H4 (cell line): ENCODE measurements at regions not wholly inside any gene's neighbourhood (a gene's known extent, or its start where the extent isn't known, plus 50 kb on each side); places are given as distances from the start of the nearest gene placed in this dataset.

Experiments used
- DNase-seq: peaks from one replicate; pipeline ENCODE4 v3.0.0-alpha.2; 2015; ENCODE audit warnings: low spot score

DNA sequence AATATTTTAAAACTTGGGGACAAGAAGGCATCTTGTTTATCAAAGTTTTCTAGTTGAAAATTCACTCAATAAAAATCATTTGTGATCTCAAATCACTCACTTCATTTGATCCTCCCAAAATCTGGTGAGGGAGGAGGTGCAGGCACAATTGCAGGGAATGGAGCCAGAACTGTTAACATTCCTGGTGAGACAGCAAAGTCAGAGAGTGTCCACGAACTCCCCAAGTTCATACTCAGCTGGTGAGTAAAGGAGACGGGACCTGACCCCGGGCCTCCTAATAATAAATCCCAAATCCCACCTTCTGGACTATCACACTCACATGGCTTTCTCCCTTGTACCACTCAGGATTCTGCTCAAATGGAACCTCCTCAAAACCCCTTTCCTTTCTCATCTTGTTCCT, 252.3 kb upstream of the LRTM1 start:
- no peak for DNase-seq

DNA sequence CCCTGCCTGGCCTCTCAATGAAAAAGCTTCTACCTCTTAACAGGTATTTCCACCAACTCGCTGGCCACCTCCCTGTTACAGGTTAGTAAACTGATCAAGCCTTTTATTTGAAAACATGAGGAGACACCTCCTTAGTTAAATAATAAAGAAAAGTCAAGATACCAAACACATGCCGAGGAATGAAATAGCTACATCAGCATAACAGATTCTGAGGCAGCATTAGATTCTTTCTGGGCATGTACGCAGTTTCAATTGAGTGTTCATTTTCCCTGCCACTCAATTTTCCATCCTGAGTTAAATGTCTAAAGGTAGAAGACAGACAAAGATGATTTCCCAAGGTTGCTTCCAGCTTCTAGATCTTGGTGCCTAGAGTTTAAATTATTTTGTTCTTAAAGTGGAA, 250.5 kb upstream of the LRTM1 start:
- no peak for DNase-seq

DNA sequence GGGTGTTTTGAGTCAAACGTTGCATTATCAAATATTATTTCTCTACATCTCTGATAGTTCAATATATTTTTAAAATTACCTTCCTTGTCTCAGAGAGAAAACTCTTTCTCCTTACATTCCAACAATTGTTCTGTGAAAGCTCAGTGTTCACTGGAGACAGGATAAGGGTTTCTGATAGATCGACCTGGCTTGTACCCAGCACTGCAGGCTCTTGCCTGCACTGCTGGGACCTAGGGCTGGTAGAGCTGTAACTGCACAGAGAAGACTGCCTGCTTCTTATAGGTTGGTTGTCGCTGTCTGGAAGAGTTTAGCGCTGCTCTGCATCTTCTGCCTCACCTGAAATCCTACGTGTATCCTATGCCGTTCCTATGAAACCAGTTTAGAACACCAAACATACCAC, 249.9 kb upstream of the LRTM1 start:
- no peak for DNase-seq

DNA sequence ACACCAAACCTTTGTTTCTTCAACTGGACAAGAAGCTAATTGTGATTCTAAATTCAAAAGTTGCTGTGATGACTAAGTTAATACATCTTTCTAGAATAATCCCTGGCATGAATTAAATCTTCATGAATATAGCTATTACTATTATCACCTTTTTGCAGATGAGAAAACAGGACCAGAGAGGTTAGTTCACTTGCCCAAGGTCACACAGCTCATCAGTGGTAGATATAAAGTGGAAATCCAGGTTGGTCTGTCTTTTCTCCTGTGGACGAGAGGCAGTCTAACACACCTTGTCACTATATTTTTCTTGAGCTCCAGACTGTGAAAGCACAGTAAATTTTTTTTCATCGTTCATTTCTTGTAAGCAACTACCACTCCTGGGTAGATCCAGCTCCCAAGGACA, 247.6 kb upstream of the LRTM1 start:
- DNase-seq, result no peak

DNA sequence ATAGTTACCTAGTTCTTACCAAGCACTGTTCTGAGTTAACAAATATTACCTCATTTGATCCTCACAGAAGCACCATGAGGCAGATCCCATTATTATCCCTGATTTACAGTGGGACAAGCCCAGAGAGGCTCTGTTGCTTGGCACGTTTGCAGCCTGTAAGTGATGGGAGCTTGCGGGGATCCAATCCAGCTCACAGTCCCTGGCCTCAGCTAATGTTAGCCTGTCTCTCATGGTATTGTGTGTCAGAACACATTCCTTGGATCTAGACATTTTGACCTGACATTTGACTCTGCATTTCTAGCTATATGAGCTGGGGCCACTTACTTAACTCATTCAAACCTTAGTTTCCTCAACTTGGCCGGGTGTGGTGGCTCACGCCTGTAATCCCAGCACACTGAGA, 246.9 kb upstream of the LRTM1 start:
- no peak for DNase-seq

DNA sequence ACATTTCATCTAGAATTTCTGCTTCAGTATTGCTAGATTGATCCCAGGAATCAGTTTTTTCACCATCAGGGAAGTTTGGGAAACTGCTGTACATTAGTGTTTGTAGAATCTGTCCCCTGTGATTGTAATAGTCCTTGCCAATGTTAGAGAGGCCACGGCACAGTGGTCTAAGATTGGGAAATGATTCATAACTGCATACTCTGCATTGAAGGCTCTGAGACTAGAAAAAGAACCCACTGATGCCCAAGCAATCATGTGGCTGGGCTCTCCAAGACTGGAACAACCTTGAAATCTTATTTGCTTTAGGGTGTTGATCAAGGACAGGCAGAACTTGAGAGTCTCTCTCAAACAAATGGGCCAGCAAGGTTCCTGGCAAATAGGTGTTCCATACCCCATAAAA, 245.6 kb upstream of the LRTM1 start:
- no peak for DNase-seq

DNA sequence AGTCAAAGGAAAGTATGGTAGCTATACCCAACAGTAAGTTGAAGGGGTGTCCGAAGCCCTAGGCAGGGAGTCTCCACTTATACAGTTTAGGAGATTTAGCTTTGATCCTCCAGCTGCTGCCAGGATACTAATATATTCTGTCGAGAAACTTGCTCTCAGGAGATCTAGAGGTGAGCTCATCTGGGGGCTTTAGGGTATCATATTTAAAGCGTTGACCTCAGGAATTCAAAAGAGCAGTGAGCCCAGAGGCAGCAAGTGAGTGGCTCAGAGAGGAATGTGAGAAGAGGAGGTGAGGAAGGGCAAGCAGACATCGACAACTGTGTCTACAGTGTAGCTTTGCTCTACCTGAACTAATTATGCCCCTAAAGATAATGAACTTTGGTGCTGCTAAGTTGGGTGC, 245.1 kb upstream of the LRTM1 start:
- no peak for DNase-seq

DNA sequence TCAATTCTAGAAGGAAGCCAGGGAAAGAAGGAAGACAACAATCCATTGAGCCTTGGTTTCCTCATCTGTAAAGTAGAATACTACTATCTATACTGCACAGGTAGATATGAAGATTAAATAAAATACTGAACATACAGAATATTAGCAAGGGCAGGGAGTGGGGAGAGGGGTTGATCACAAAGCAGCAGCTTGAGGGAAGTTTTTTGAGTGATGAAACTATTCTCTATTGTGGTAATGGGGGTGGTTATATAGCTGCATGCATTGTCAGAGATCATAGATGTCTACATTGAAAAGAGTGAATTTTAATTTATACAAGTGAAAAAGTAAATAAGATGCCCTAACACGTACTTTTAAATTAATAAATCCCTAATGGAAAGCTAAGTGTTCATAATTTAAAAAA, 242.6 kb upstream of the LRTM1 start:
- DNase-seq, result no peak

DNA sequence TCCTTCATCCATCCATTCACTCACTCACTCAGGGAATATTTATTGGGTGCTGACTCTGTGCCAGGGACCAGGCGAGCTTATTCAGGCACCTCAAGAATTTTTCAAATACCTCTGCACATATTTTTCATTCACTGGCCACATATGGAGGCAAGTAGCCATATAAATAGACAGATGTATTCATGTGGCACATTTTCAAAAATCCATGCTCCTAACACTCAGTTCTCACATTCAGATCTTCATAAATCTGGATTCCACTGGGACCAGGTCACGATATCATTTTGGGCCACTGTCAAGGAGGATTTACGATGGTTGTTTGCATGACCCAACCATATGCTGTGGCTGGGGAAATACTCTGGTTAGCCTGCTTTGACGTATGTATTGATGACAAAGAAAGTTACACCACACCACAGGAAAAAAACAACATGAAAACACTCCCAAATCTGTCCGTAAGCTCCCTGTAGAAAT, 241.8 kb upstream of the LRTM1 start:
- peak; percentile 83 for DNase-seq

DNA sequence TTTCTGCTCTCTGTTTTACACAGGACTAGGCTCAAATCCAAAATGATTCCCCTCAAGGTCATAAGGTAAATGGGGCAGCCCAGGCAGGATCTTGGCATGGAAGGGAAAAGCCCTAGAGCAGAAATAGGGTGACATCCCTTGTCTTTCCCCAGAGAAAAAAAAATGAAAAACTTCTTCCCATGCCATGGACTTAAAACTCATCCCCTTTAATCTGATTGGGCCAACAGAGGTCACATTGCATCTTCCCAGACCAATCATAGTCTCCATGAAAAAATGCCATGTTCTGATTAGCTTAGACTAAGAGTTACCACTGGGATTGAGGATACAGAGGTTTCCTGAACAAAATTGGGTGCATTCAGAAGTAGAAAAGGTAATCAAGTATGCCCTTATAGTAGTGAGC, 241.3 kb upstream of the LRTM1 start:
- DNase-seq, result no peak

DNA sequence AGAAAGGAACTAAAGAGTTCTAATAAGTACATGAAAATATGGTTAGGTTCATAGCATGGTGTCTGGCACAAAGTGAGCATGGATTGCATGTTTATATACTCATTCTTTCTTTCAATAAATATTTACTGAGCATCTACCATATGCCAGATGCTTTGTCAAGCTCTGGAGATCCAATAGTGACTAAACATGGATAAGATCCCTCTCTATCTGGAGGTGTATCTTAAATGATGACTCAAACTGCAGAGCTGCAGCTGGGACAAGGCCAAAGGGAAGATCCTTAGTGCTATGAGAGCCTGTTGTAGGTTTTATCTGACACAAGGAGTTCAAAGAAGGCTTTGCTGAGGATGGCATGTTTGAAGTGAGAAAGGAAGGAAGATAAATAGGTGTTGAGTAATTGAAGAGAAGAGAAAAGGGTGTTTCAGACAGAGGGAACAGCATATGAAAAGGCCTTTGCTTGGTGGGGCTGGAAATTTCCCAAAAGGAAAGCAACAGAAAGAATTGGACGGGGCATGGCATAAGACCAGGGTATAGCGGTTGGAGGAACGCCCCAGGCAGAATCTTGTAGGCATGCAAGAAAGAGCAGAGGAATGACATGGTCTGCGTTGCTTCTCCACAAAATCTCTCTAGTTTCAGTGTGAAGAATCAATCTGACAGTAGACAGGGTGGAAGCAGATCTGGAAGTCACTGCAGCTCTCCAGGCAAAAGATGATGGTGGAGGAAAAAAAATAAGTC, 239.9 kb upstream of the LRTM1 start:
- DNase-seq, result peak; percentile 66

DNA sequence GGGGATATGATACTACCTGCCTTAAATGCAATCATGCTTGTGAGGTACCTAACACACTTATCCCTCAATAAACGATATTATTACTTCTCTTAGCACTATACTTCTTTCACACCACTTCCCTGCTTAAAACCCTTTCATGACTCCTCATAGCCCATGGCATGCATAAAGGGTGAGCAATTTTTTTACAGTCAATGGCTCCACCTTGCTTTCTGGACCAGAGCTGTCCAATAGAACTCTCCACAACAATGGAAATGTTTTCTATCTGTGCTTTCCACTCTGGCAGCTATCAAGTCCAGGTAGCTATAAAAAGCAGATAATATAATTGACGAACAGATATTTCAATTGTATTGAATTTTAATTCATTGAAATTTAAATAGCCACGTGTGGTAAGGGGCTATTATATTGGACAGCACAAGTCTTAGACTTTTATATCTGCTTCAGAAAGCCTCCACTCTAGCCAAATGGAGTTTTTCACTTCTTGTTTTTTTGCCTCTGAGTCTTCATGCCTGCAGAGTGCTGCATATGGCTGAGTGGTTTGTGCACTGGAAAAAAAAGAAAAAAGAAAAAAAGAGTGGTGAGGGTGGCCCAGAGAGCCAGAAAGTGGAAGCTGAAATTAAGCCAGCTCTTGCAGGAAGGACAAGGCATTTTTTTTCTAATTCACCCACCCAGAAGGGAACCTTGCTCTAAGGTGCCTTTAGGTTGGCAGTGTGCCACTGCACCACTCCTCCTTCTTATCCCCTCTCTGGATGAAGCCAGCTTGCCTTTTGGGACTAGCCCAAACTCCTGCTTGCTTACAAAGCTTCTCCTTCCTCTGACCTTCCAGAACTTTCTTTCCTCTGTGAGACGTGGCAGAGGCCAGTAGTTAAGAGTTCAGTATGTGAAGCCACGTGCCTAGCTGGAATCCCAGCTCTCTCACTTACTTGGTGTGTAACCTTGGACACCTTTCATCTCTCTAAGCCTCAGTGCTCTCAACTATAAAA, 239.0 kb upstream of the LRTM1 start:
- peak; percentile 63 for DNase-seq

DNA sequence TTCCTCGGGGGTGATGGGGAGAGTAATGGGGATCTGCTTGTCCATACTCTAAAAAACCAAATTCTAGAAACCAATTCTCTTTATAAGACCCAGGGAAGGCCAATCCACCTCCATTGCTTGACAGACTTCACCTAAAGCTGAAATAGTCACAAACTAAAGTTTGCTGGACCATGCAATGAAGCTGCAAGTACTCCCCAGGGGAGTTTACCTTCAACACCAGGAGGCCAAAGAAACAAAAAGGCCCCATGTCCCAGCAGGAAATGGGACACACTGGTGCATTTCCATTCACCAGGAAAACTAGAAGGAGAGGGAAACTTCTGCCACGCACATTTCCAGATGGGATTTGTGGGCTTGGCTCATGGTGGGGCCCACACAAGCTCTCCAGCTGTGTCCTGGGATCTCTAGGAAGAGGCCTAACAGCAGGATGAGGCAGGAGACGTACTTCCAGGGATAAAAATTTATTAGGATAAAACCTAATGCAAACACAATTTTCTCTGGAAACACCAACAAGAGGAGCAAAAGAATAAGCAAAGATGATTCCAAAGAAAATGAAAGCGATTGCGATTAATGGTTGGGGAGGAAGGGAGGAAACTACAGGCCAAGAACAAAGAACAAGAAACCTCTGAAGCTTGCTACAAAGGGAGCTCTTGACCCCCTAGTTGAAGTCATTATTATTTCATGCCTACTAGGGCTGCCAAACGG, 238.0 kb upstream of the LRTM1 start:
- DNase-seq, result no peak

DNA sequence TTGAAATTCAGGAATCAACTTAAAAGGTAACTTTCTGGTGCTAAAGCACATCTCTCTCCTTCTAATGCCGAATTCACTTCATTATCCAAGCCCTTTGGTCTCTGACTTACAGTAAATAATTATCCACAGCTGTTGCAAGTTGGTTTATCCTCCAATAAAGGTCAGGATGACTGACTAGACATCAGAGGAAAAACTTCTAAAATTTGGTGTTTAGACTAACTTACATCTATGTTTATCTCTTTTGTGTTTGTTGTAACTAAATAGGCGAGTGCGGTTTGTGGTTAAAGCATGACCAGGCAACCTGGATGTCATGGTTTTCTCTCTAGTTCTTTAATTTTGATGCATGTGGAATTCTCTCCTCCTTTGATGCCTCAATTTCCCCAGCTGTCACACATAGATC, 237.4 kb upstream of the LRTM1 start:
- DNase-seq, result peak; percentile 79

DNA sequence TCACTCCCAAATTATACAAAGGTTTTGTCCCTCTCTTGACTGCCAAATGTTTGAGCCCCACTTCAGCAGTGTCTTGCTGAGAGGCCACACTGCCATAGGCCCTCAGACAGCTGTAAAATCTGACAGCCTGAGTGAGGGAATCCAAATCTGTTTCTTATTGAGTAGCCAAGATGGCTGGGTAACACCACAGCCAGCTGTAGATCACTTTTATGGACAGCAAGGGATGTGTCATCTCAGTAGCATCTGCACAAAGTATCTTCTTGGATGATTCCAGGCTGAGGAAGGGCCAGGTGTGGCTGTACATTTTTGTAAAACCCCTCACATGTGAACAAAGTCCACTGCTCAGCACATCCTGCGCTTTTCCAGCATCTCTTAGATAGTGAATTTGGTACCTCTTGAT, 237.0 kb upstream of the LRTM1 start:
- DNase-seq, result no peak

DNA sequence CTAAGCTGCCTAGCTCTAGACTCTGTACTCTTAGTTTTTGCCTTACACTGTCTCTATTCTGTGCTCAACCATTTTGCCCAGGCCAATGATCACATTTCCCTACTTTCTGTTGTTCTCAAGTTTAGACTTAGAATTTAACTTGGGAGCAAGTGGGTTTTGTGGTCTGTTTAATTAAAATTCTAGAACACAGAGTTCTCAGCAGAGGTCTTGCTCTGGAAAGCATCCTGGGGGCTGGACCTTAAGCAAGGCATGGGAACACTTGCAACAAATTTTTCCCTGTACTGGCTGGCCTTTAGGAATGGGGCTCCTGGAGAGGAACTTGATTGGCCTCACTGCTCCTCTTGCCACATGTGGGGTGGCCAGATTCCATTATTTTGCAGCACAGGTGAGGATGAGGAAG, 236.3 kb upstream of the LRTM1 start:
- DNase-seq, result no peak

DNA sequence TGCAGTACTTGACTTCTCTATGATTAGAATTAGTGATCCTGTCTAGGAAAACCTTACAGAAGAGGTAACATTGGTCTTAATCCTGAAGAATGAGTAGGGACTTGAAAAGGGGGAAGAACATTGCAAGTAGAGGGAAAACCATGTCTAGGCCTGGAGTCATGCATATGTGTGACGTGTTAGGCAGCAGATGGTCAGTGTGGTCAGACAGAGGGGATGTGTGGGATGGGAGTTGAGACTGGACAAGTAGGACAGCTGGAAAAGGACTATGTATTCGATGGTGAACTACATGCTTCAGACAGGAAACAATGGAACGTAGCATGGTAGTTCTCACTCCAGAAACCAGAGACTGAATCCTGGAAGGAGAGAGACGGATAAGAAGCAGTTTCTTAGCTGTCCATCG, 235.6 kb upstream of the LRTM1 start:
- DNase-seq, result no peak

DNA sequence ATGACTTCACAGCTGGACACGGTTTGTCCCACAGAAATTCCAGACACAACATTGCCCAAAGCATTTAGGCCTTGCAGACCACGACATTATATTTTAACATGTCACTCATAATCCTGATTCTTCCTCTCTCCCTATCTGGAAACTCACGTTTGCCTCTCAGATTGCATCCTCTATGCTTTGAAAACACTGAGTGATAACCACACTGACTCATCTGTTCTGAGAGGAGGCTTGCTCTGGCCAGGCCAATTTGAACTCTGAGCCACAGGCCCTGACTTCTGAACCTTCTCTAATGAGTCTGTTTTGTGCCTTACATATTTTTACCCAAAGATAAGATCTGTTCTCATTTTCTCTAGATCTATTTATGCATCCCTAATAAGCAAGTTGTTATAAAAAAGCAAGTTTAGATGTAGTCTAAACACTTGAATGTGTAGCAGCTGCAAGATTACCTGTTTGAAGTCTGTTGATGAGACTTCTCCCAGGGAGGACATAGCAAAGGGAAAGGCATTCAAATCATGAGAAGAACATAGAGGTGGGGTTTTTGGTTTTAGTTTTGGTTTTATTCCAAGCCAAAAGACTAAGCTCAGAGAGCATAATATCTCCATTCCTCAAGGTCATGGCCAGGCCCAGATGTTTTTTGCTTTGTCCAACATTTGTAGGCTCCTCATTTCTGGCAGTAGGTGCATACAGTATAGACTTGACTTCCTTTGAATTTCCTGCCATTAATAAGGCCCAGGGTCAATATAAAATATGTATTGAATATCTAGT, 234.4 kb upstream of the LRTM1 start:
- DNase-seq, result no peak

DNA sequence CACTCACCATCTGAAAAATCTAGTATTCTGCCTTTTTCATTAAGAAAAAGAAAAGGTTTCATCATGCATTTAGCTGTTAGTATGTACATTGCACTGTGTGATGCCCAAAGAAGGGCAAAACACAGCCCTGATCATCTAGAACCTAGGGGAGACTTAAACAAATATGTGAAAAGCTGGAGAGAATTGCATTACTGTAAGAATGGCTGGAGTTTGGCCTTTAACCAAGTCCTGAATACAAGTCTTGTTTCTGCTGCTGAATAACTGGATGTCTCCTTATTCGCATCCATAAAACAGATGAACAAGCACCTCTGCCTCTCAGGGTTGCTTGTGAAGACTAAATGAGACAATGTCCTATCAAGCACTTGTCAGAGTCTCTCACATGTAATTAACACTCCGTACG, 233.4 kb upstream of the LRTM1 start:
- DNase-seq, result no peak

DNA sequence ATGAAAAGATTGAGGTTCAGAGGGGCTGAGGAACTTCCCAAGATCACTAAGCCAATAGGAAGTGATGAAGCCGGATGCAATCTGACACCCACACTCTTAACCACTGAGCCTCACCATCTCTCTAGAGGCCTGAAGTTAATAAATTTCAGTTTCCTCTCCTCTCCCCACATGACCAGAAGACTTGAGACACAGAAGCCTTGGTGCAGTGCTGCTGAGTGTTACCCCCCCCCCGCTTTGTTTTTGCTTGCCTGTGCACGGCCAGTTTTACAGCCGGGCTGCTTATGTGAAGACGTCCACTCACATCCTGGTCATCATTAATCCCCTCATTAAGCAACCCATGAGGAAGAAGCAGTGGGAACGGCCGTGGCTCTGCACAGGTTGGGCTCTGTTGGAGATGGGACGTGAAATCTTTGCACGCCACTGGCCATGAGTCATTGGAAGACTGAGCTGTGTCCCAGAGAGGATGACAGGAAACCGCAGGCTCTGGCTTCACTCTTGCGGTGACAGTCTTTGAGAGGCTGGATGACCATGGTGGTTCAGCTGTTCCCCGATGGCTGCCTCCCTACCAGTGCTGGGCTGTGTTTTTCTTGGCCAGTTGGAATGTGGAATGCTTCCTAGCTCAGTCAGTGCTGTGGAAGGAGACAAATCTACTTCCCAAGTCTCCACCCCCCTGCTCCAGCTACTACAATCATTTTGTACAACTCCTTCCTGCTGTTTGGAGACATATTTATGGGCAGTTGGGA, 232.6 kb upstream of the LRTM1 start:
- DNase-seq, result peak; percentile 99

DNA sequence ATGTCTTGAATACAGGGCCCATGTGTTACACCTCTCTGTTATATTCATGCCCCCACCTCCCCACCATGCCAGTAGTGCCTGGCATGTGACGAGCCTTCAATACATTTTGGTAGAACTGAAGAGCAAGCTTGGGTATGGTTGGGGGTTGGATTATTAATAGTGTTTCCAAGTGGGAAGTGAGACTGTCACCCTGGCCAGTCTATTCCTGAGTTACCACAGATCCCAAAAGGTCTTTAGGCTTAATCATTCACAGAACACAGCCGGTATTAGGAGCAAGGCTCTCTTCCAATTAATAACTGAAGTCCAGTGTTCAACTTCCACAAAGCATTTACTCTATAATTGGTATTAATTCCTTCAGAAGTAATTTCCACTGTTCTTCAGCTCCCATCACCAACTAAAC, 231.9 kb upstream of the LRTM1 start:
- DNase-seq, result no peak
